ENCODE measurements at regions not wholly inside any gene's neighbourhood (a gene's known extent, or its start where the extent isn't known, plus 50 kb on each side); places are given as distances from the start of the nearest gene placed in this dataset.

- TF ChIP-seq REST (IDR thresholded peaks at IDR 0.05; ENCODE audit: low read depth) (no peak), TCF12 (IDR thresholded peaks at IDR 0.05; ENCODE audit: low read depth) (no peak), FOXM1 (IDR thresholded peaks at IDR 0.05; ENCODE audit: borderline replicate concordance, low read depth) (no peak), TAF1 (IDR thresholded peaks at IDR 0.05; ENCODE audit: low read depth) (no peak), RAD21 (IDR thresholded peaks at IDR 0.05; ENCODE audit: low read depth) (no peak), NFIC (IDR thresholded peaks at IDR 0.05) (no peak), EGR1 (IDR thresholded peaks at IDR 0.05) (no peak), ZBTB7A (IDR thresholded peaks at IDR 0.05; ENCODE audit: low read depth) (no peak), EP300 (IDR thresholded peaks at IDR 0.05; ENCODE audit: borderline replicate concordance) (no peak), MAX (IDR thresholded peaks at IDR 0.05) (no peak), CEBPB (IDR thresholded peaks at IDR 0.05) (no peak)
Observed at GRCh38 chr13:44017756-44018309, 138.1 kb downstream of the LACC1 start.

- TF ChIP-seq MAX (IDR thresholded peaks at IDR 0.05) (no peak), EP300 (IDR thresholded peaks at IDR 0.05; ENCODE audit: borderline replicate concordance) (no peak), USF1 (IDR thresholded peaks at IDR 0.05) (no peak), CEBPB (IDR thresholded peaks at IDR 0.05) (no peak), FOXM1 (IDR thresholded peaks at IDR 0.05; ENCODE audit: borderline replicate concordance, low read depth) (no peak), RAD21 (IDR thresholded peaks at IDR 0.05; ENCODE audit: low read depth) (no peak), CREB1 (IDR thresholded peaks at IDR 0.05; ENCODE audit: low read depth) (no peak), YY1 (IDR thresholded peaks at IDR 0.05; ENCODE audit: low read depth) (no peak), TCF12 (IDR thresholded peaks at IDR 0.05; ENCODE audit: low read depth) (no peak), TEAD4 (IDR thresholded peaks at IDR 0.05) (no peak), REST (IDR thresholded peaks at IDR 0.05; ENCODE audit: low read depth) (no peak), EGR1 (IDR thresholded peaks at IDR 0.05) (no peak), NFIC (IDR thresholded peaks at IDR 0.05) (no peak), ZBTB7A (IDR thresholded peaks at IDR 0.05; ENCODE audit: low read depth) (no peak), TAF1 (IDR thresholded peaks at IDR 0.05; ENCODE audit: low read depth) (no peak)
Observed at GRCh38 chr13:44019651-44020050, 139.9 kb downstream of the LACC1 start.

GRCh38 chr13:44021422-44021821 is 141.7 kb downstream of the LACC1 start:
- no peak for TF ChIP-seq TAF1 (IDR thresholded peaks at IDR 0.05; ENCODE audit: low read depth)
- TF ChIP-seq USF1 (IDR thresholded peaks at IDR 0.05), result no peak
- no peak for TF ChIP-seq YY1 (IDR thresholded peaks at IDR 0.05; ENCODE audit: low read depth)
- no peak for TF ChIP-seq NFIC (IDR thresholded peaks at IDR 0.05)
- no peak for TF ChIP-seq EP300 (IDR thresholded peaks at IDR 0.05; ENCODE audit: borderline replicate concordance)
- TF ChIP-seq MAX (IDR thresholded peaks at IDR 0.05), result no peak
- no peak for TF ChIP-seq EGR1 (IDR thresholded peaks at IDR 0.05)
- TF ChIP-seq FOXM1 (IDR thresholded peaks at IDR 0.05; ENCODE audit: borderline replicate concordance, low read depth), result no peak
- no peak for TF ChIP-seq CREB1 (IDR thresholded peaks at IDR 0.05; ENCODE audit: low read depth)
- TF ChIP-seq RAD21 (IDR thresholded peaks at IDR 0.05; ENCODE audit: low read depth), result no peak
- TF ChIP-seq TCF12 (IDR thresholded peaks at IDR 0.05; ENCODE audit: low read depth), result no peak
- TF ChIP-seq ZBTB7A (IDR thresholded peaks at IDR 0.05; ENCODE audit: low read depth), result no peak

GRCh38 chr13:44022196-44022595 is 142.5 kb downstream of the LACC1 start:
- TF ChIP-seq TCF12 (IDR thresholded peaks at IDR 0.05; ENCODE audit: low read depth) (no peak), EGR1 (IDR thresholded peaks at IDR 0.05) (no peak), EP300 (IDR thresholded peaks at IDR 0.05; ENCODE audit: borderline replicate concordance) (no peak), NFIC (IDR thresholded peaks at IDR 0.05) (no peak), CREB1 (IDR thresholded peaks at IDR 0.05; ENCODE audit: low read depth) (no peak), YY1 (IDR thresholded peaks at IDR 0.05; ENCODE audit: low read depth) (no peak), USF1 (IDR thresholded peaks at IDR 0.05) (no peak), REST (IDR thresholded peaks at IDR 0.05; ENCODE audit: low read depth) (no peak), ZBTB7A (IDR thresholded peaks at IDR 0.05; ENCODE audit: low read depth) (no peak), TAF1 (IDR thresholded peaks at IDR 0.05; ENCODE audit: low read depth) (no peak), TEAD4 (IDR thresholded peaks at IDR 0.05) (no peak), CEBPB (IDR thresholded peaks at IDR 0.05) (no peak), FOXM1 (IDR thresholded peaks at IDR 0.05; ENCODE audit: borderline replicate concordance, low read depth) (no peak), RAD21 (IDR thresholded peaks at IDR 0.05; ENCODE audit: low read depth) (no peak)
